ENCODE measurements at regions not wholly inside any gene's neighbourhood (a gene's known extent, or its start where the extent isn't known, plus 50 kb on each side); places are given as distances from the start of the nearest gene placed in this dataset.

GRCh38 chr15:95422255-95422654 is 908.2 kb upstream of the NR2F2 start (continued):
- TF ChIP-seq CREB1 (CRISPR knock-in tag; IDR thresholded peaks at IDR 0.05; ENCODE audit: low read depth) = no peak
- TF ChIP-seq ZNF462 (CRISPR knock-in tag; IDR thresholded peaks at IDR 0.05) = no peak
- TF ChIP-seq JUNB (IDR thresholded peaks at IDR 0.05; ENCODE audit: unreplicated experiment) = no peak
- no peak for TF ChIP-seq STAT1 (IDR thresholded peaks at IDR 0.05; ENCODE audit: unreplicated experiment)
- no peak for TF ChIP-seq POLR2AphosphoS5 (IDR thresholded peaks at IDR 0.05; ENCODE audit: low read depth)
- no peak for TF ChIP-seq NANOG (IDR thresholded peaks at IDR 0.05; ENCODE audit: borderline replicate concordance)

GRCh38 chr15:95425859-95426258 is 904.6 kb upstream of the NR2F2 start:
- Mint-ChIP-seq H3K27ac (no peak overlapping the region), H3K36me3 (ENCODE audit: low read depth) (peaks cover 8% of the 10 kb centered on the region), H3K9me3 (peaks cover 19% of the 10 kb centered on the region), H3K4me1 (no peaks in the 10 kb centered on the region), H3K27me3 (ENCODE audit: insufficient read depth, low read depth, poor library complexity) (no peaks in the 10 kb centered on the region), H3K4me3 (no peak overlapping the region)
- H3K79me2 ChIP-seq (replicated peaks; ENCODE audit: insufficient read depth) = no peaks in the 10 kb centered on the region
- H3K4me3 ChIP-seq = no peak overlapping the region
- H3K27ac ChIP-seq (ENCODE audit: low read depth) = no peak overlapping the region
- H3K27me3 ChIP-seq (ENCODE audit: insufficient read depth) = no peaks in the 10 kb centered on the region
- no peaks in the 10 kb centered on the region for H3K36me3 ChIP-seq (ENCODE audit: insufficient read depth)
- H3K4me1 ChIP-seq (ENCODE audit: insufficient read depth) = no peaks in the 10 kb centered on the region
- H2AFZ ChIP-seq = no peak overlapping the region
- DNase-seq (ENCODE audit: low spot score) = no peak
- no peaks in the 10 kb centered on the region for H3K9me2 ChIP-seq (ENCODE audit: insufficient read depth)
- no peak overlapping the region for H3K4me2 ChIP-seq
- no peak for ATAC-seq
- H4K20me1 ChIP-seq (replicated peaks; ENCODE audit: insufficient read depth) = no peaks in the 10 kb centered on the region
- H3F3A ChIP-seq (replicated peaks; ENCODE audit: low read depth) = no peaks in the 10 kb centered on the region
- TF ChIP-seq EZH2phosphoT487 (IDR thresholded peaks at IDR 0.05; ENCODE audit: unreplicated experiment) = no peak
- no peak for TF ChIP-seq CTCF (conservative IDR thresholded peaks at IDR 0.05; ENCODE audit: low read depth in 2 of 2)
- TF ChIP-seq JUNB (IDR thresholded peaks at IDR 0.05; ENCODE audit: unreplicated experiment) = no peak
- TF ChIP-seq REST (IDR thresholded peaks at IDR 0.05; ENCODE audit: unreplicated experiment) = no peak
- TF ChIP-seq EZH2 (IDR thresholded peaks at IDR 0.05; ENCODE audit: low read depth, unreplicated experiment) = no peak
- no peak for TF ChIP-seq ZNF331 (CRISPR knock-in tag; IDR thresholded peaks at IDR 0.05; ENCODE audit: low read depth)
